ENCODE measurements at regions not wholly inside any gene's neighbourhood (a gene's known extent, or its start where the extent isn't known, plus 50 kb on each side); places are given as distances from the start of the nearest gene placed in this dataset.

DNA sequence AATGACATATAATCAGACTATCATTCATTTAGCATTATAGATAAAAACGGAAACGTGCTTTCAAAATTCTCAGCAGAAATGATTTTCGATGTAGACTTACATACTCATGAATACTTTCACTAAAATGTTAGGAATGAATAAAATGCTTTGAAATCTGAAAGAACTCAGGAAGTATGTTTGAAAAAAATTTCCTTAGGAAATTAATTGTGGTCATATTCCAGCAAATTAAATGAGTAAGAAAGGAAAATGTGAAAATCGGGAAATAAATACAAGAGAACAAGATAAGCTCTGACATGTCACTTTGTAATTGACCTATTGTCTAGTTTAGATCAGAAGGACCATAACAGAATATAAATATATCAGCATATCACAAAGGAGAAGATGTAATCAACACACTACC lies 981.0 kb upstream of the CDH2 start:
- intact Hi-C loops (cut with DNase I) = no loop called here
- no peak for FAIRE-seq
- H3K9me3 ChIP-seq (ENCODE audit: control insufficient read depth in 2 of 3, insufficient read depth in 1 of 3, low read length in 3 of 3) = no peaks in the 10 kb centered on the region
- no peak for DNase-seq
- no peaks in the 10 kb centered on the region for H3K36me3 ChIP-seq (ENCODE audit: control insufficient read depth in 2 of 3, insufficient read depth in 3 of 3, low read length in 3 of 3)
- no peaks in the 10 kb centered on the region for H3K27me3 ChIP-seq (ENCODE audit: control insufficient read depth, insufficient read depth, low read length)
- no peak overlapping the region for H3K27ac ChIP-seq (ENCODE audit: low read depth in 2 of 2, low read length in 2 of 2)
- TF ChIP-seq, protein P1, sequence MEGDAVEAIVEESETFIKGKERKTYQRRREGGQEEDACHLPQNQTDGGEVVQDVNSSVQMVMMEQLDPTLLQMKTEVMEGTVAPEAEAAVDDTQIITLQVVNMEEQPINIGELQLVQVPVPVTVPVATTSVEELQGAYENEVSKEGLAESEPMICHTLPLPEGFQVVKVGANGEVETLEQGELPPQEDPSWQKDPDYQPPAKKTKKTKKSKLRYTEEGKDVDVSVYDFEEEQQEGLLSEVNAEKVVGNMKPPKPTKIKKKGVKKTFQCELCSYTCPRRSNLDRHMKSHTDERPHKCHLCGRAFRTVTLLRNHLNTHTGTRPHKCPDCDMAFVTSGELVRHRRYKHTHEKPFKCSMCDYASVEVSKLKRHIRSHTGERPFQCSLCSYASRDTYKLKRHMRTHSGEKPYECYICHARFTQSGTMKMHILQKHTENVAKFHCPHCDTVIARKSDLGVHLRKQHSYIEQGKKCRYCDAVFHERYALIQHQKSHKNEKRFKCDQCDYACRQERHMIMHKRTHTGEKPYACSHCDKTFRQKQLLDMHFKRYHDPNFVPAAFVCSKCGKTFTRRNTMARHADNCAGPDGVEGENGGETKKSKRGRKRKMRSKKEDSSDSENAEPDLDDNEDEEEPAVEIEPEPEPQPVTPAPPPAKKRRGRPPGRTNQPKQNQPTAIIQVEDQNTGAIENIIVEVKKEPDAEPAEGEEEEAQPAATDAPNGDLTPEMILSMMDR (IDR thresholded peaks at IDR 0.05; ENCODE audit: borderline replicate concordance, extremely low read depth, insufficient read depth) = no peak
- no peaks in the 10 kb centered on the region for H3K4me1 ChIP-seq (ENCODE audit: control insufficient read depth in 2 of 3, insufficient read depth in 2 of 3, low read depth in 1 of 3, low read length in 3 of 3)
- no peak overlapping the region for H3K4me3 ChIP-seq (ENCODE audit: low read length in 3 of 3)
- no peak overlapping the region for H3K9ac ChIP-seq (ENCODE audit: low read length in 3 of 3)

DNA sequence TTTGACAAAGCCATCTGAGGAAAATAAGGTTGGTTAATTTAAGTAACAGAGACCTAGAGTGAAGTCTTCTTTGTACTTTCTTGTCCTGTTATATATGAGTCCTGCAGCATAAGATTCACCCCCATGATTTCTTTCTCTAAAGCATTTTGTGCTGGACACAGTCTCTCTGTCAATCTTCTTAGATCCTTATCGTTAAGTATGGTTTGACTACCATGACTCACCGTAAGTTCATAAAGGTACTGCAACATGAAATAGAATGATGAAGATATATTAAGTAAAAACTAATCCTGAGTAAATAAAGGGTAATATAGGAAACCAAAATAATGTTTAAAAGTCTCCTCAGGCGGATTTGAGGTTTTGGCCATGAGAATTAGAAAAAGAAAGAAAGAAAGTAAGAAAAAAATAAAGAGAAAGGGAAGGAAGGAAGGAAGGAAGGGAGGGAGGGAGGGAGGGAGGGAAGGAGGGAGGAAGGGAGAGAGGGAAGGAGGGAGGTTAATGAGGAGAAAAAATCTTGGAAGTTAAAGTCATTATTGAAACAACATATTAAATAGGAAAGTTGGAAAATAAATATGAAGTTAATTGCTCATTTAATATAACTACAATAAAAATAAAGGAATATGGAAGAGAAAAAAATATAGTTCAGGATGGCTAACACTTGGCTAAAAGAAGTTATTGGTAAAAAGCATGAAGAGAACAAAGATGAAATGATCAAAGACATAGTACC lies 980.3 kb upstream of the CDH2 start:
- Histone ChIP-seq H3K36me3 (ENCODE audit: control insufficient read depth in 2 of 3, insufficient read depth in 3 of 3, low read length in 3 of 3) (no peaks in the 10 kb centered on the region), H3K4me1 (ENCODE audit: control insufficient read depth in 2 of 3, insufficient read depth in 2 of 3, low read depth in 1 of 3, low read length in 3 of 3) (no peaks in the 10 kb centered on the region), H3K9me3 (ENCODE audit: control insufficient read depth in 2 of 3, insufficient read depth in 1 of 3, low read length in 3 of 3) (no peaks in the 10 kb centered on the region), H3K27me3 (ENCODE audit: control insufficient read depth, insufficient read depth, low read length) (no peaks in the 10 kb centered on the region), H3K27ac (ENCODE audit: low read depth in 2 of 2, low read length in 2 of 2) (no peak overlapping the region), H3K9ac (ENCODE audit: low read length in 3 of 3) (no peak overlapping the region), H3K4me3 (ENCODE audit: low read length in 3 of 3) (no peak overlapping the region)
- FAIRE-seq (no peak), DNase-seq (no peak)
- TF ChIP-seq, protein P1 (IDR thresholded peaks at IDR 0.05; ENCODE audit: borderline replicate concordance, extremely low read depth, insufficient read depth) = no peak
- intact Hi-C loops (cut with DNase I) = no loop called here

DNA sequence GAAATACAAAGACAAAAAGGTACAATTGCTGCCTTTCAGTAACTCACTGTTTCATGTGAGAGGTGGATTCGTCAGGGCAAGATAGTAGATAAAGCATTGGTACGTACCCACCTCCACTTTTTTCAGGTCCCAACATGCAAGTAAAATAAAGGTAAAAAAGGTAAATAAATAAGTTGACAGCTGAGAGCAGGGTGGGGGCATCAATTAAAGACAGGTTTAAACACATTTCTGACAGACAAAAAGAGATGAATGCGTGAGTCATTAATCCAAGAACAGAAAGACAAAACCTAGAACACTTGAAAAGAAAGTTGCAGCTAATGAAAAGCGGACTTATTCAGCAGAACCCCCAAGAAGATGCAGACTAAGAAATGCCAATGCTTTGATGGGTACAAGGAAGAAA lies 979.6 kb upstream of the CDH2 start:
- no peak for FAIRE-seq
- H3K4me3 ChIP-seq (ENCODE audit: low read length in 3 of 3) = no peak overlapping the region
- TF ChIP-seq, protein P1 (IDR thresholded peaks at IDR 0.05; ENCODE audit: borderline replicate concordance, extremely low read depth, insufficient read depth) = no peak
- H3K36me3 ChIP-seq (ENCODE audit: control insufficient read depth in 2 of 3, insufficient read depth in 3 of 3, low read length in 3 of 3) = no peaks in the 10 kb centered on the region
- H3K27me3 ChIP-seq (ENCODE audit: control insufficient read depth, insufficient read depth, low read length) = no peaks in the 10 kb centered on the region
- no peak overlapping the region for H3K9ac ChIP-seq (ENCODE audit: low read length in 3 of 3)
- H3K4me1 ChIP-seq (ENCODE audit: control insufficient read depth in 2 of 3, insufficient read depth in 2 of 3, low read depth in 1 of 3, low read length in 3 of 3) = no peaks in the 10 kb centered on the region
- H3K9me3 ChIP-seq (ENCODE audit: control insufficient read depth in 2 of 3, insufficient read depth in 1 of 3, low read length in 3 of 3) = no peaks in the 10 kb centered on the region
- no peak overlapping the region for H3K27ac ChIP-seq (ENCODE audit: low read depth in 2 of 2, low read length in 2 of 2)
- no peak for DNase-seq
- intact Hi-C loops (cut with DNase I) = no loop called here
